Parathyroid adenoma (tissue), 2 donors: ENCODE measurements at regions not wholly inside any gene's neighbourhood (a gene's known extent, or its start where the extent isn't known, plus 50 kb on each side); places are given as distances from the start of the nearest gene placed in this dataset.

Source experiments
- H2AFZ ChIP-seq: fragments of 300-600 bp; sonication (generic); one replicate; pipeline ENCODE4 v1.7.0; 2017; ENCODE audit warnings: antibody characterized with exemption, mild to moderate bottlenecking
- H3K27ac ChIP-seq: fragments of 300-600 bp; sonication (generic); one replicate; pipeline ENCODE4 v1.7.0; 2017
- H3K27me3 ChIP-seq: fragments of 300-600 bp; sonication (generic); one replicate; pipeline ENCODE4 v1.7.0; 2017; ENCODE audit warnings: low read length; ENCODE audit not compliant: control insufficient read depth, insufficient read depth
- H3K36me3 ChIP-seq: fragments of 300-600 bp; sonication (generic); one replicate; pipeline ENCODE4 v1.7.0; 2017; ENCODE audit warnings: low read length; ENCODE audit not compliant: control insufficient read depth, insufficient read depth
- H3K4me1 ChIP-seq: fragments of 300-600 bp; sonication (generic); one replicate; pipeline ENCODE4 v1.7.0; 2017; ENCODE audit warnings: control low read depth
- H3K4me2 ChIP-seq: fragments of 300-600 bp; sonication (generic); one replicate; pipeline ENCODE4 v1.7.0; 2017; ENCODE audit warnings: low read length
- H3K4me3 ChIP-seq: fragments of 300-600 bp; sonication (generic); one replicate; pipeline ENCODE4 v1.7.0; 2017; ENCODE audit warnings: low read depth, low read length
- H3K79me2 ChIP-seq: fragments of 300-600 bp; sonication (generic); one replicate; pipeline ENCODE4 v1.7.0; 2017; ENCODE audit warnings: control low read depth
- H3K9ac ChIP-seq: fragments of 300-600 bp; sonication (generic); one replicate; pipeline ENCODE4 v1.7.0; 2017; ENCODE audit warnings: mild to moderate bottlenecking
- H3K9me3 ChIP-seq: fragments of 300-600 bp; sonication (generic); one replicate; pipeline ENCODE4 v1.7.0; 2017; ENCODE audit warnings: low read length; ENCODE audit not compliant: control insufficient read depth
- TF ChIP-seq, protein P1 (sequence below): fragments of 300-600 bp; sonication (generic); IDR thresholded peaks from one replicate; pipeline ENCODE4 v1.7.0; 2017; ENCODE audit warnings: antibody characterized with exemption, mild to moderate bottlenecking
- donor health status: primary hyperparathyroidism.

DNA sequence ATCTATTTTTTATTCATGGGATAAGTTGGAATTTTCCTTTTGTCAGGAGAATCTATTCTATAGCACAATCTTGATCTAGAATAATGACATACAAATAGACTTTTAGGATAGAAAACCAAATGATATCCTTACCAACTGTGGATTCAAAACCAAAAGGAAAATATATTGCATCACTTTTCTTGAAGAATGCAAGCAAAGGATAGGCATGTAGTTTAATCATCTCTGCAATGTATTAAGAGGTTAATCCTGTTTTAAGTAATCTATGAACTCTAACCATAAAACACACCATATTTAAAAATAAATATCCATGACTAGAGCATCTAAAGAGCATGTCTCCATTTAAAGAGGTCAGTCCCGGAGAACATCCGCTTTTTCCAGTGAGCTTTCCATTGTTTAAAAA, 106.7 kb upstream of the CNKSR3 start:
- Histone ChIP-seq H3K9ac (no peak overlapping the region), H3K9me3 (no peaks in the 10 kb centered on the region), H2AFZ (no peak overlapping the region), H3K27ac (no peak overlapping the region), H3K4me1 (no peaks in the 10 kb centered on the region), H3K4me3 (no peak overlapping the region), H3K4me2 (no peak overlapping the region), H3K27me3 (no peaks in the 10 kb centered on the region), H3K36me3 (no peaks in the 10 kb centered on the region), H3K79me2 (no peaks in the 10 kb centered on the region)
- TF ChIP-seq, protein P1, sequence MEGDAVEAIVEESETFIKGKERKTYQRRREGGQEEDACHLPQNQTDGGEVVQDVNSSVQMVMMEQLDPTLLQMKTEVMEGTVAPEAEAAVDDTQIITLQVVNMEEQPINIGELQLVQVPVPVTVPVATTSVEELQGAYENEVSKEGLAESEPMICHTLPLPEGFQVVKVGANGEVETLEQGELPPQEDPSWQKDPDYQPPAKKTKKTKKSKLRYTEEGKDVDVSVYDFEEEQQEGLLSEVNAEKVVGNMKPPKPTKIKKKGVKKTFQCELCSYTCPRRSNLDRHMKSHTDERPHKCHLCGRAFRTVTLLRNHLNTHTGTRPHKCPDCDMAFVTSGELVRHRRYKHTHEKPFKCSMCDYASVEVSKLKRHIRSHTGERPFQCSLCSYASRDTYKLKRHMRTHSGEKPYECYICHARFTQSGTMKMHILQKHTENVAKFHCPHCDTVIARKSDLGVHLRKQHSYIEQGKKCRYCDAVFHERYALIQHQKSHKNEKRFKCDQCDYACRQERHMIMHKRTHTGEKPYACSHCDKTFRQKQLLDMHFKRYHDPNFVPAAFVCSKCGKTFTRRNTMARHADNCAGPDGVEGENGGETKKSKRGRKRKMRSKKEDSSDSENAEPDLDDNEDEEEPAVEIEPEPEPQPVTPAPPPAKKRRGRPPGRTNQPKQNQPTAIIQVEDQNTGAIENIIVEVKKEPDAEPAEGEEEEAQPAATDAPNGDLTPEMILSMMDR: no peak

DNA sequence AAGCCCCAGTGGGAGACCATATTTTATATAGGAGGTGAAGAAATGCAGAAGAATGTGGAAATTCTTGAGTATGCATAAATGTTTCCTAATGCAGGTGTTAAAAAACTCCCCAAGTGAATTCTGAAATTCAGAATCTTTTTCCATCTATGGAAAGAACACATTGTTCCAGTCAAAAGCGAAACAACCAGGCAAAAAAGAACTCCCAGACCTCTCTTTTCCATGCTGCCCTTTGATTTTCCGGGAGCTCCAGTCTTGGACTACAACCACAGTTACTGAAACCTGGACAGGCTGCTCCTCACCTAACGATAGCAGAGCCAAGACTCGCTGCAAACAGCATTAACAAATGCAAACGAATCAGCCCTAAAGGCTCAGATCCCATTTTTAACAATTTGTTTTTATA, 108.7 kb upstream of the CNKSR3 start:
- Histone ChIP-seq H3K36me3 (no peaks in the 10 kb centered on the region), H3K9ac (no peak overlapping the region), H3K27ac (no peak overlapping the region), H3K9me3 (no peaks in the 10 kb centered on the region), H3K4me2 (no peak overlapping the region), H3K27me3 (no peaks in the 10 kb centered on the region), H3K4me1 (no peaks in the 10 kb centered on the region), H3K4me3 (no peak overlapping the region), H2AFZ (no peak overlapping the region), H3K79me2 (no peaks in the 10 kb centered on the region)
- TF ChIP-seq, protein P1: no peak

DNA sequence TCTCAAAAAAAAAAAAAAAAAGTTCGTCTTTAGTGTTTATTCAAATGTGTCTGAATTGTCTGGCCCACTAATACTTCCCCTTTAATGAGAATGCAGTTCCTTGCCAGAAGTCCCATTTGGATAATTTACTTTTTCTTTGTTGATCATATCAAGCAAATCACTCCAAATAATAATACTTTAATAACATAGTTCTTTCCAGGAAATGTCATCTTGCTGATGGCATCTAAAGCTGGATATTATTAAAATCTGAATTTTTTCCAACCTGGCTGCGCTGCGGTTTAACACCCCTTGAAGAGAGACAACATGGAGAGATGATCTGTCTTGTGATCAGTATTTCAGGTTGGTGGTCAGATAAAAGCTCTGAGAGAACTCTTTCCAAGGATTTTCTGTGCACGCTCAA, 111.2 kb upstream of the CNKSR3 start:
- no peaks in the 10 kb centered on the region for H3K79me2 ChIP-seq
- H3K4me1 ChIP-seq: no peaks in the 10 kb centered on the region
- H3K9me3 ChIP-seq: no peaks in the 10 kb centered on the region
- no peak overlapping the region for H3K9ac ChIP-seq
- H3K4me2 ChIP-seq: no peak overlapping the region
- H3K27me3 ChIP-seq: no peaks in the 10 kb centered on the region
- no peaks in the 10 kb centered on the region for H3K36me3 ChIP-seq
- H3K4me3 ChIP-seq: no peak overlapping the region
- no peak overlapping the region for H2AFZ ChIP-seq
- H3K27ac ChIP-seq: no peak overlapping the region
- TF ChIP-seq, protein P1: no peak

DNA sequence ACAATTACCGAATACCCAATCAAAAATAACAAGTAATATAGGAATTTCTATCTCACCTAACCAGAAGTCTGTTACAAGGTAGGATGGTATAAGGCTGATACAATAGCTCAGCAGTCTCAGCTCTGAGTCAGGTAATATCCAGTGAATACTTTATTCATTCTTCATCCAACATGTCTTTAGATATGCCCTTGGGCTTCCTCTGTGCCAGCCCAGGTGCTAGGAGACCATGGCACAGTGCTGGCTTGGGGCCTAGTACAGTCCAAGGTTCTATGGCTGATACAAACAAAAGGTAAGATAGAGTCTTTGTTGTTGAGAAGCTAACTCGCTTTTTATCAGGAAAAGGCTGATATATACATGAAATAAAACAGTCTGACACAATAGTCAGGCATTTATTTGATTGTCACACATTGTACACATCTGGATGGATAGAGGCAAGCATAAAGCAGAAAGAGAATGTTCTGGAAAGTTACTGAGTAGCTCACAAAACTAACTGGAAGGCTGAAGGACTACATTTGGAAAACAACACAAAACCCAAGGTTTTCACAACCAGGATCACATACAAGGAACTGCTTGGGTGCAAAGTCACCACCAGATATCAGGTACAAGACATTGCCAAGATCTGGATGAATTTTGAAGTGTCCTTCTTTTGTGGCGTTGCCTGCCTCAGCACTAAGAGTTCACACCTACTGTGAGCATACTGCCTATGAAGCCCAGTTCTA, 110.4 kb upstream of the SCAF8 start:
- Histone ChIP-seq H3K36me3 (no peaks in the 10 kb centered on the region), H3K4me1 (no peaks in the 10 kb centered on the region), H3K27ac (no peak overlapping the region), H3K27me3 (no peaks in the 10 kb centered on the region), H3K9me3 (no peaks in the 10 kb centered on the region), H3K4me3 (no peak overlapping the region), H3K79me2 (no peaks in the 10 kb centered on the region), H3K9ac (no peak overlapping the region), H2AFZ (no peak overlapping the region), H3K4me2 (no peak overlapping the region)
- TF ChIP-seq, protein P1: no peak

DNA sequence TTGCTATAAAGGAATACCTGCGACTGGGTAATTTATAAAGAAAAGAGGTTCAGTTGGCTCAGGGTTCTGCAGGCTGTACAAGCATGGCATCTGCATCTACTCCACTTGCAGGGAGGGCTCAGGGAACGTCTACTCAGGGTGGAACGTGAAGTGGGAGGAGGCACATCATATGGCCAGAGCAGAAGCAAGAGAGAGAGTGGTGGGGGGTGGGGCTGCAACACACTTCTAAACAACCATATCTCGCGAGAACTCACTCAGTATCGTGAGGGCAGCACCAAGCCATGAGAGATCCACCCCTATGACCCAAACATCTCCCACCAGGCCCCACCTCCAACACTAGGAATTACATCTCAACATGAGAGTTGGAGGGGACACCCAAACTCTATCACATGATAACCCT, 109.8 kb upstream of the SCAF8 start:
- H3K4me3 ChIP-seq: no peak overlapping the region
- no peak overlapping the region for H2AFZ ChIP-seq
- TF ChIP-seq, protein P1: no peak
- H3K4me1 ChIP-seq: no peaks in the 10 kb centered on the region
- no peaks in the 10 kb centered on the region for H3K36me3 ChIP-seq
- no peaks in the 10 kb centered on the region for H3K79me2 ChIP-seq
- H3K27me3 ChIP-seq: no peaks in the 10 kb centered on the region
- H3K9ac ChIP-seq: no peak overlapping the region
- H3K27ac ChIP-seq: no peak overlapping the region
- no peaks in the 10 kb centered on the region for H3K9me3 ChIP-seq
- H3K4me2 ChIP-seq: no peak overlapping the region
